IMR-90 (cell line): ENCODE measurements at regions not wholly inside any gene's neighbourhood (a gene's known extent, or its start where the extent isn't known, plus 50 kb on each side); places are given as distances from the start of the nearest gene placed in this dataset.

Experiments
- ATAC-seq: fragments of 200-7000 bp; cut with Tn5 transposase; 2 replicates; pipeline ENCODE4 v1.9.1; 2020; ENCODE audit warnings: low read depth, mild to moderate bottlenecking, moderate library complexity
- BruUV-seq: library from RNA; stranded (reverse); fragments of 400-500 nt; replicated peaks from 2 replicates; lab custom pipeline; 2021; lab: Mats Ljungman, UMichigan
- CTCF ChIA-PET: fragments of 300-600 bp; formaldehyde crosslinking; extraction: SDS; loops from one replicate; lab custom pipeline; 2021; ENCODE audit warnings: antibody characterized with exemption; lab: Yijun Ruan, JAX
- POLR2A ChIA-PET: fragments of 300-600 bp; sonication (Branson Sonifier 250); formaldehyde crosslinking; loops from one replicate; lab custom pipeline; 2022; ENCODE audit warnings: antibody characterized with exemption; ENCODE audit not compliant: unreplicated experiment; lab: Charles Lee
- DNase-seq: peaks from one replicate; pipeline ENCODE4 v3.0.0; 2013
- H2AFZ ChIP-seq: replicated peaks from 2 replicates; pipeline ENCODE3; 2013; ENCODE audit warnings: low read length, mild to moderate bottlenecking; ENCODE audit not compliant: poor library complexity
- H2AK5ac ChIP-seq: 2 replicates; pipeline ENCODE4 v1.6.1; 2013; ENCODE audit warnings: low read depth, low read length, inconsistent platforms
- H2AK9ac ChIP-seq: replicated peaks from 2 replicates; pipeline ENCODE3; 2013; ENCODE audit warnings: mild to moderate bottlenecking, low read depth, low read length, moderate library complexity; ENCODE audit not compliant: poor library complexity
- H2BK120ac ChIP-seq: 2 replicates; pipeline ENCODE4 v1.6.1; 2013; ENCODE audit warnings: low read depth, low read length, inconsistent platforms
- H2BK15ac ChIP-seq: 3 replicates; pipeline ENCODE4 v1.6.1; 2013; ENCODE audit warnings: low read depth, low read length, inconsistent platforms
- H2BK20ac ChIP-seq: 2 replicates; pipeline ENCODE4 v1.6.1; 2013; ENCODE audit warnings: low read depth, mild to moderate bottlenecking, inconsistent platforms, low read length, moderate library complexity
- H2BK5ac ChIP-seq: 2 replicates; pipeline ENCODE4 v1.6.1; 2013; ENCODE audit warnings: mild to moderate bottlenecking, low read depth, low read length, inconsistent platforms; ENCODE audit not compliant: poor library complexity, severe bottlenecking
- H3K14ac ChIP-seq: replicated peaks from 2 replicates; pipeline ENCODE4 v1.6.1; 2013; ENCODE audit warnings: low read depth, low read length, inconsistent platforms
- H3K18ac ChIP-seq: 2 replicates; pipeline ENCODE4 v1.6.1; 2013; ENCODE audit warnings: low read depth, low read length, control low read depth
- H3K23ac ChIP-seq: 2 replicates; pipeline ENCODE4 v1.6.1; 2013; ENCODE audit warnings: low read depth, low read length, inconsistent platforms
- H3K27ac ChIP-seq: 2 replicates; pipeline ENCODE4 v1.5.1; 2013; ENCODE audit warnings: mild to moderate bottlenecking, control low read depth, low read length; ENCODE audit not compliant: insufficient read depth
- H3K27me3 ChIP-seq: 2 replicates; pipeline ENCODE4 v1.6.1; 2013; ENCODE audit warnings: low read length; ENCODE audit not compliant: control insufficient read depth, insufficient read depth
- H3K36me3 ChIP-seq: 2 replicates; pipeline ENCODE4 v1.6.1; 2013; ENCODE audit warnings: low read length, mixed read lengths; ENCODE audit not compliant: control insufficient read depth, insufficient read depth
- H3K4ac ChIP-seq: 2 replicates; pipeline ENCODE4 v1.6.1; 2013; ENCODE audit warnings: low read depth, low read length, inconsistent platforms
- H3K4me1 ChIP-seq: 2 replicates; pipeline ENCODE4 v1.6.1; 2013; ENCODE audit warnings: low read length, mixed read lengths; ENCODE audit not compliant: control insufficient read depth, insufficient read depth
- H3K4me2 ChIP-seq: 2 replicates; pipeline ENCODE4 v1.6.1; 2013; ENCODE audit warnings: low read depth, mild to moderate bottlenecking, control low read depth, low read length, moderate library complexity
- H3K4me3 ChIP-seq: 2 replicates; pipeline ENCODE4 v1.5.1; 2013; ENCODE audit warnings: low read depth, mild to moderate bottlenecking, control low read depth, low read length, moderate library complexity; ENCODE audit not compliant: insufficient read depth
- H3K56ac ChIP-seq: 2 replicates; pipeline ENCODE4 v1.6.1; 2013; ENCODE audit warnings: low read length, inconsistent platforms; ENCODE audit not compliant: insufficient read depth; ENCODE audit errors: extremely low read depth
- H3K79me1 ChIP-seq, 2 experiments: 2 replicates each; pipeline ENCODE4 v1.6.1; 2013; ENCODE audit warnings: low read length in 2 of 2, inconsistent platforms in 1 of 2, low read depth in 1 of 2
- H3K9ac ChIP-seq: 2 replicates; pipeline ENCODE4 v1.6.1; 2013; ENCODE audit warnings: low read depth, low read length, control low read depth
- H3K9me1 ChIP-seq: 2 replicates; pipeline ENCODE4 v1.6.1; 2013; ENCODE audit warnings: low read length, inconsistent platforms; ENCODE audit not compliant: insufficient read depth
- H3K9me3 ChIP-seq: 2 replicates; pipeline ENCODE4 v1.6.1; 2013; ENCODE audit warnings: low read length; ENCODE audit not compliant: control insufficient read depth, insufficient read depth
- H4K20me1 ChIP-seq: 2 replicates; pipeline ENCODE4 v1.6.1; 2013; ENCODE audit warnings: low read length, inconsistent platforms; ENCODE audit not compliant: insufficient read depth
- H4K5ac ChIP-seq: 2 replicates; pipeline ENCODE4 v1.6.1; 2013; ENCODE audit warnings: mild to moderate bottlenecking, low read depth, low read length, control low read depth
- H4K8ac ChIP-seq, 2 experiments: 2 replicates each; pipeline ENCODE4 v1.6.1; 2013; ENCODE audit warnings: low read depth in 2 of 2, low read length in 2 of 2, control low read depth in 1 of 2, inconsistent platforms in 1 of 2
- H4K91ac ChIP-seq: 2 replicates; pipeline ENCODE4 v1.6.1; 2013; ENCODE audit warnings: low read depth, low read length, inconsistent platforms; ENCODE audit not compliant: insufficient read depth
- CEBPB ChIP-seq: IDR thresholded peaks from 2 replicates; pipeline ENCODE4 v1.6.1; 2012; ENCODE audit warnings: low read depth, low read length, improper control_type of control experiment
- RFX5 ChIP-seq: IDR thresholded peaks from 2 replicates; pipeline ENCODE4 v1.8.0; 2012; ENCODE audit warnings: low read depth, mild to moderate bottlenecking, low read length, moderate library complexity
- WGBS, 2 experiments: methylation state at CpG; one replicate each; pipeline versions ENCODE4 v1.1.5 to v1.1.7; 2013; ENCODE audit warnings: missing lambda C conversion rate in 2 of 2; ENCODE audit not compliant: insufficient read length in 1 of 2; ENCODE audit errors: extremely low coverage in 2 of 2; 5-methylcytosine and 5-hydroxymethylcytosine counted together
- dilution Hi-C: fragments of 300-500 bp; cut with HindIII; formaldehyde crosslinking; loops from one replicate; pipeline ENCODE4 v1.14.3; 2018; ENCODE audit warnings: low sequenced_read_pairs; ENCODE audit not compliant: unreplicated experiment
- in situ Hi-C: fragments of 300-500 bp; cut with MboI; formaldehyde crosslinking; loops from 3 replicates; pipeline ENCODE4 v1.14.3; 2019; ENCODE audit warnings: low sequenced_read_pairs, inconsistent platforms, mixed read lengths
- intact Hi-C: fragments of 100-400 bp; cut with micrococcal nuclease; formaldehyde crosslinking; loops from 2 replicates; pipeline ENCODE4 v1.10.0; 2022

DNA sequence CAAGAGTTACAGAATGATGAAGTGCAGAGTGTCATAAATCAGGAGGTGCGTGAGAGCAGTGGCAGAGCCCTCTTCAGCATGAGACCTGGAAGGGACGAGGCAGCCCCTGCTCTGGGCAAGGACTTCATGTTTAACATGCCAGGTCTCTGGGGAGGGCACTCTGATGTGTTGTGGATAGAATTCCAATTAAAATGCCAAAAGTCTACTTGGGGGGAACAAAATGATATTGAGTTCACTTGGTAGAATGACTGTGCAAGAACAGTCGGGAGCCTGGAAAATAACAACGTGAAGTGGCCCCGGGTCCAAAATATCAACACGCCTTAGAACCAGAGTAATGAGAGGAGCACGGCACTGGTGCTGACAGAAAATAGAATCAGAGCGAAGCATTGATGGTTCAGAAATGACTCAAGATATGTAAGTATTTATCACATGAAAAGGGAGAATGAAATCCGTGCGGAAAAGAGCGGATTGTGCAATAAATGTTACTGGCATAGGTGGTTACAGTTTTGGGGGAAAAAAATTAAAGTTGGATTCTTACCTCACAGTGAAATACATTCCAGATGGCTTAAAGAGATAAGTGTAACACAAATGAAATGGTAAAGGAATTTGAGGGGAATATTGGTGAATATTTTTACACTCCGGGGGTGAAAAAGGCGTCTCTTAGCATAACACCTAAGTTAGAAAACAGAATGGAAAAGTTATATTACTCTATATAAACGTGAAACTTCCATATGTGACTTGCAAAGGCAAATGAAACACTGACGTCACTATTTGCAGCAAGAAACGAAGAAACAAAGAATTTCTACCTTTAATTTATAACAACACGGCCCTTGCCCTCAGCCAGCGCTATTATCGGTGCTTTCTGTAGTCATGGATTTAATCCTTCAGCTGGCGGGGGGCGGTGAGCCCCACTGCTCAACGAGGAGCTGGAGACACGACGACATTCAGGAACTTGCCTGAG is 159.4 kb upstream of the TWIST2 start:
- H3K9me1 ChIP-seq = peaks cover 15% of the 10 kb centered on the region
- no peaks in the 10 kb centered on the region; the same call in 1 of the 2 replicates for H3K9me3 ChIP-seq
- in situ Hi-C loops (no loop called here), intact Hi-C loops (loop anchor here (10.0 kb wide), 1 partner anchor 164 kb away; no protein-coding TSS in a partner anchor), dilution Hi-C loops (no loop called here)
- no peaks in the 10 kb centered on the region for H3K36me3 ChIP-seq
- H3K9ac ChIP-seq = no peak overlapping the region
- H3K4me1 ChIP-seq = peaks cover 13% of the 10 kb centered on the region
- no peak overlapping the region for H3K27ac ChIP-seq
- no peak overlapping the region for H2AK5ac ChIP-seq
- H3K56ac ChIP-seq = no peak overlapping the region
- no peak overlapping the region for H3K4ac ChIP-seq
- no peak overlapping the region for H2BK15ac ChIP-seq
- H2BK20ac ChIP-seq = no peak overlapping the region
- DNase-seq (no peak), ATAC-seq (no peak)
- no peaks in the 10 kb centered on the region for H3K27me3 ChIP-seq
- ChIA-PET POLR2A (no interaction called here), CTCF (no interaction called here)
- H3K23ac ChIP-seq = no peak overlapping the region
- no peak overlapping the region for H3K4me3 ChIP-seq
- TF ChIP-seq RFX5 = no peak
- peak; percentile 73 for TF ChIP-seq CEBPB
- no peaks in the 10 kb centered on the region for H3K79me1 ChIP-seq
- H2BK120ac ChIP-seq = no peak overlapping the region
- H3K18ac ChIP-seq = no peak overlapping the region
- H4K8ac ChIP-seq = no peak overlapping the region
- H4K5ac ChIP-seq = no peak overlapping the region
- H2AK9ac ChIP-seq = no peak overlapping the region
- H4K91ac ChIP-seq = no peak overlapping the region
- no peak overlapping the region for H3K4me2 ChIP-seq
- H2BK5ac ChIP-seq = no peak overlapping the region
- H4K20me1 ChIP-seq = no peaks in the 10 kb centered on the region
- no peak overlapping the region for H2AFZ ChIP-seq
- H3K14ac ChIP-seq = no peak overlapping the region
- no TSS peak for BruUV-seq
- WGBS, 2 experiments = 69% methylated on average over 5 of the region's 24 CpGs; no CpG with 5 or more reads in 1 of the 2 experiments
